SK-N-MC (cell line): ENCODE measurements at regions not wholly inside any gene's neighbourhood (a gene's known extent, or its start where the extent isn't known, plus 50 kb on each side); places are given as distances from the start of the nearest gene placed in this dataset.

ENCODE experiments used
- EZH2 ChIP-seq: fragments of 200-600 bp; sonication (generic); IDR thresholded peaks from one replicate; pipeline ENCODE4 v1.6.1; 2017; ENCODE audit warnings: antibody characterized with exemption
- FOXP2 ChIP-seq: optimal IDR thresholded peaks from 2 replicates; pipeline ENCODE3; 2011; ENCODE audit warnings: mild to moderate bottlenecking, moderate library complexity; ENCODE audit not compliant: insufficient read depth; ENCODE audit errors: extremely low read length, control extremely low read depth
- POLR2AphosphoS5 ChIP-seq: IDR thresholded peaks from 2 replicates; pipeline ENCODE4 v1.6.1; 2012; ENCODE audit warnings: mild to moderate bottlenecking, low read depth, low read length, borderline replicate concordance

DNA sequence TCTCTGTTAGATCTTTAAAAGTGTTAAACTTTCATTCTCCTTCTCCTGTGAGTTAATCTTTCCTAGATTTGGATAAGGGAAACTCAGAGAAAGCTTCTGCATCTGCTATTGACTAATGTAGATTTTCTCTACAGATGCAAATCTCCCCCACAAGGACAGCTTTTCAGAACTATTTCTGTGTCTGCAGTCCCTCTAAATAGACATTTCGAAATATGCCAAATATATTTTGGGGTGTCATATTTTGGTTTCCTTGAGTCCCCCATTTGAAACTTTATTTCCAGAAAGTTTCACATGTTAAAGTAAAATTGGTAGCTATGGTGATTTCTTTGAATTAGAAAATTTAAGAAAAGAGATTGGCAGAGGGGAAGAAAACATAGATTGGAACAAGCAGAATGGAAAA is 852.3 kb upstream of the ALCAM start:
- TF ChIP-seq POLR2AphosphoS5 = no peak
- TF ChIP-seq EZH2 = no peak
- no peak for TF ChIP-seq FOXP2
